ENCODE measurements at regions not wholly inside any gene's neighbourhood (a gene's known extent, or its start where the extent isn't known, plus 50 kb on each side); places are given as distances from the start of the nearest gene placed in this dataset.

GRCh38 chr9:24298912-24299311, 246.8 kb downstream of the IZUMO3 start:
- Histone ChIP-seq H3K27me3 (no peaks in the 10 kb centered on the region), H3K27ac (no peak overlapping the region), H3K4me1 (no peaks in the 10 kb centered on the region), H3K4me3 (no peak overlapping the region), H3K9me3 (peaks cover 0 to 5% of the 10 kb centered on the region in 2 donors), H3K36me3 (no peaks in the 10 kb centered on the region)
- TF ChIP-seq CTCF (IDR thresholded peaks at IDR 0.05) = no peak
- TF ChIP-seq POLR2AphosphoS5 (IDR thresholded peaks at IDR 0.05) = no peak
- no peak for TF ChIP-seq EP300 (IDR thresholded peaks at IDR 0.05; ENCODE audit: low read depth)
- no peak for TF ChIP-seq POLR2A (IDR thresholded peaks at IDR 0.05)
- no peak for DNase-seq
- WGBS, 2 donors (ENCODE audit: low coverage in 1 of 2) = 77 to 91% methylated on average over 4 of the region's 4 CpGs
- in situ Hi-C loops (cut with MboI; ENCODE audit: low pct_ligation_motif_present in 1 of 4, low pct_unique_long_range_greater_than_20kb in 1 of 4, low sequenced_read_pairs in 3 of 4) (no loop called here), intact Hi-C loops (cut with DNase I; ENCODE audit: low total_unique reads) (no loop called here)

- H3K4me3 ChIP-seq = no peak overlapping the region
- H3K4me1 ChIP-seq = no peaks in the 10 kb centered on the region
- no peaks in the 10 kb centered on the region for H3K36me3 ChIP-seq
- DNase-seq = no peak
- WGBS, 2 donors (ENCODE audit: low coverage in 1 of 2) = 78 to 86% methylated on average over 2 of the region's 2 CpGs
- H3K9me3 ChIP-seq = peaks cover 0 to 4% of the 10 kb centered on the region in 2 donors
- intact Hi-C loops (cut with DNase I; ENCODE audit: low total_unique reads) = no loop called here
- H3K27ac ChIP-seq = no peak overlapping the region
- TF ChIP-seq CTCF (IDR thresholded peaks at IDR 0.05) = no peak
- no peak for TF ChIP-seq EP300 (IDR thresholded peaks at IDR 0.05; ENCODE audit: low read depth)
- no peak for TF ChIP-seq POLR2A (IDR thresholded peaks at IDR 0.05)
- no peak for TF ChIP-seq POLR2AphosphoS5 (IDR thresholded peaks at IDR 0.05)
- in situ Hi-C loops (cut with MboI; ENCODE audit: low pct_ligation_motif_present in 1 of 4, low pct_unique_long_range_greater_than_20kb in 1 of 4, low sequenced_read_pairs in 3 of 4) = no loop called here
- no peaks in the 10 kb centered on the region for H3K27me3 ChIP-seq
These were observed 247.8 kb downstream of the IZUMO3 start for GRCh38 chr9:24297931-24298330.

- WGBS, 2 donors (ENCODE audit: low coverage in 1 of 2) = 85 to 100% methylated on average over 1 of the region's 1 CpG
These were observed 249.6 kb downstream of the IZUMO3 start for GRCh38 chr9:24296124-24296523.

GRCh38 chr9:24293386-24293785, 252.3 kb downstream of the IZUMO3 start:
- intact Hi-C loops (cut with DNase I; ENCODE audit: low total_unique reads) (no loop called here), in situ Hi-C loops (cut with MboI; ENCODE audit: low pct_ligation_motif_present in 1 of 4, low pct_unique_long_range_greater_than_20kb in 1 of 4, low sequenced_read_pairs in 3 of 4) (no loop called here)
- H3K4me1 ChIP-seq = no peaks in the 10 kb centered on the region
- H3K27ac ChIP-seq = no peak overlapping the region
- no peaks in the 10 kb centered on the region for H3K9me3 ChIP-seq
- H3K36me3 ChIP-seq = no peaks in the 10 kb centered on the region
- DNase-seq = no peak
- H3K4me3 ChIP-seq = no peak overlapping the region
- 48% methylated on average over 4 of the region's 4 CpGs for WGBS, 2 donors (ENCODE audit: low coverage in 1 of 2)
- TF ChIP-seq POLR2AphosphoS5 (IDR thresholded peaks at IDR 0.05) (no peak), POLR2A (IDR thresholded peaks at IDR 0.05) (no peak), CTCF (IDR thresholded peaks at IDR 0.05) (no peak), EP300 (IDR thresholded peaks at IDR 0.05; ENCODE audit: low read depth) (no peak)
- H3K27me3 ChIP-seq = no peaks in the 10 kb centered on the region

More at GRCh38 chr9:24296124-24296523, 249.6 kb downstream of the IZUMO3 start:
- H3K4me1 ChIP-seq = no peaks in the 10 kb centered on the region
- no peaks in the 10 kb centered on the region for H3K27me3 ChIP-seq
- intact Hi-C loops (cut with DNase I; ENCODE audit: low total_unique reads) = no loop called here
- H3K36me3 ChIP-seq = no peaks in the 10 kb centered on the region
- H3K9me3 ChIP-seq = no peaks in the 10 kb centered on the region
- H3K27ac ChIP-seq = no peak overlapping the region
- in situ Hi-C loops (cut with MboI; ENCODE audit: low pct_ligation_motif_present in 1 of 4, low pct_unique_long_range_greater_than_20kb in 1 of 4, low sequenced_read_pairs in 3 of 4) = no loop called here
- DNase-seq = no peak
- no peak overlapping the region for H3K4me3 ChIP-seq
- TF ChIP-seq POLR2A (IDR thresholded peaks at IDR 0.05) (no peak), CTCF (IDR thresholded peaks at IDR 0.05) (no peak), EP300 (IDR thresholded peaks at IDR 0.05; ENCODE audit: low read depth) (no peak), POLR2AphosphoS5 (IDR thresholded peaks at IDR 0.05) (no peak)
